GM12878 (cell line): ENCODE measurements at regions not wholly inside any gene's neighbourhood (a gene's known extent, or its start where the extent isn't known, plus 50 kb on each side); places are given as distances from the start of the nearest gene placed in this dataset.

Source experiments
- ATAC-seq: fragments of 200-7000 bp; cut with Tn5 transposase; 3 replicates; pipeline ENCODE4 v1.9.1; 2020; ENCODE audit warnings: mild to moderate bottlenecking, moderate library complexity
- BruUV-seq: library from RNA; stranded (reverse); fragments of 400-500 nt; replicated peaks from 2 replicates; lab custom pipeline; 2021; lab: Mats Ljungman, UMichigan
- CTCF ChIA-PET: fragments of 300-600 bp; sonication (Branson Sonifier 250); formaldehyde crosslinking; extraction: SDS; loops from one replicate; lab custom pipeline; 2021; ENCODE audit warnings: inconsistent platforms; lab: Yijun Ruan, JAX
- POLR2A ChIA-PET: fragments of 350-600 bp; formaldehyde crosslinking; extraction: SDS; loops from one replicate; lab custom pipeline; 2021; ENCODE audit warnings: inconsistent platforms; lab: Charles Lee
- RAD21 ChIA-PET: fragments of 300-600 bp; sonication (Branson Sonifier 250); formaldehyde crosslinking; loops from one replicate; lab custom pipeline; 2023; ENCODE audit warnings: antibody characterized with exemption; ENCODE audit not compliant: unreplicated experiment; lab: Charles Lee
- SMC1A ChIA-PET: fragments of 300-600 bp; sonication (Branson Sonifier 250); formaldehyde crosslinking; loops from one replicate; lab custom pipeline; 2023; ENCODE audit not compliant: unreplicated experiment, uncharacterized antibody; lab: Charles Lee
- DNase-seq: peaks from one replicate; pipeline ENCODE4 v3.0.0-alpha.2; 2011; ENCODE audit warnings: low read depth, low spot score
- FAIRE-seq: peaks from 3 replicates; lab custom pipeline; 2011; peaks lifted over from hg19 to GRCh38; lab: Jason Lieb, UNC
- H2AFZ ChIP-seq: 2 replicates; pipeline ENCODE4 v1.6.0; 2011; ENCODE audit warnings: low read depth, low read length, control low read depth; ENCODE audit not compliant: control insufficient read depth
- H3K27ac ChIP-seq: 2 replicates; pipeline ENCODE4 v1.5.1; 2011; ENCODE audit warnings: control low read depth; ENCODE audit not compliant: control insufficient read depth, insufficient read depth
- H3K27me3 ChIP-seq, 2 experiments: replicated peaks in 1 of 2; 2 replicates each; pipeline versions ENCODE4 v1.6.0 to v1.6.1; 2011; ENCODE audit warnings: low read length in 1 of 2; ENCODE audit not compliant: control insufficient read depth in 2 of 2, insufficient read depth in 2 of 2
- H3K36me3 ChIP-seq, 2 experiments: 2 replicates each; pipeline ENCODE4 v1.5.1; 2011; ENCODE audit warnings: low read length in 1 of 2; ENCODE audit not compliant: control insufficient read depth in 2 of 2, insufficient read depth in 2 of 2
- H3K4me1 ChIP-seq: 2 replicates; pipeline ENCODE4 v1.6.1; 2011; ENCODE audit warnings: mild to moderate bottlenecking, low read length, moderate library complexity, mixed read lengths; ENCODE audit not compliant: control insufficient read depth, insufficient read depth
- H3K4me2 ChIP-seq: 2 replicates; pipeline ENCODE4 v1.6.0; 2011; ENCODE audit warnings: control low read depth; ENCODE audit not compliant: control insufficient read depth, insufficient read depth
- H3K4me3 ChIP-seq: fragments of 200-600 bp; sonication (generic); 2 replicates; pipeline ENCODE4 v1.5.1; 2016
- H3K79me2 ChIP-seq: 2 replicates; pipeline ENCODE4 v1.6.0; 2011; ENCODE audit warnings: low read length; ENCODE audit not compliant: control insufficient read depth, insufficient read depth
- H3K9ac ChIP-seq: 2 replicates; pipeline ENCODE4 v1.8.0; 2011; ENCODE audit warnings: low read length, control low read depth, mixed read lengths; ENCODE audit not compliant: control insufficient read depth, insufficient read depth
- H3K9me3 ChIP-seq: replicated peaks from 3 replicates; pipeline ENCODE4 v1.5.1; 2011; ENCODE audit warnings: mild to moderate bottlenecking, low read length; ENCODE audit not compliant: control insufficient read depth, insufficient read depth
- H4K20me1 ChIP-seq: 2 replicates; pipeline ENCODE4 v1.6.0; 2011; ENCODE audit not compliant: control insufficient read depth, insufficient read depth
- CEBPB ChIP-seq, 2 experiments: fragments of 150-350 bp in 1 of 2; IDR thresholded peaks; 2 replicates each; pipeline ENCODE4 v1.6.1; 2012 to 2014; ENCODE audit warnings: low read depth in 2 of 2, low read length in 2 of 2, borderline replicate concordance in 1 of 2, inconsistent platforms in 1 of 2
- EP300 ChIP-seq, 2 experiments: fragments of 150-350 bp in 1 of 2; IDR thresholded peaks; 2 replicates each; pipeline ENCODE4 v1.6.1; 2011 to 2012; ENCODE audit warnings: low read depth in 2 of 2, low read length in 2 of 2, borderline replicate concordance in 1 of 2, improper control_type of control experiment in 1 of 2, inconsistent platforms in 1 of 2; ENCODE audit not compliant: control insufficient read depth in 1 of 2
- IRF5 ChIP-seq: fragments of 450-650 bp; IDR thresholded peaks from 2 replicates; pipeline ENCODE4 v1.6.1; 2017; ENCODE audit warnings: borderline replicate concordance
- PAX5 ChIP-seq: IDR thresholded peaks from 2 replicates; pipeline ENCODE4 v1.6.1; 2011; ENCODE audit warnings: low read depth, low read length, borderline replicate concordance
- POLR2AphosphoS5 ChIP-seq: IDR thresholded peaks from 2 replicates; pipeline ENCODE4 v1.6.1; 2011; ENCODE audit warnings: mild to moderate bottlenecking, low read length, inconsistent platforms
- RELA ChIP-seq: fragments of 450-650 bp; IDR thresholded peaks from 2 replicates; pipeline ENCODE4 v1.8.0; 2014; ENCODE audit warnings: borderline replicate concordance; ENCODE audit not compliant: partially characterized antibody
- SPI1 ChIP-seq: IDR thresholded peaks from 2 replicates; pipeline ENCODE4 v1.6.1; 2011; ENCODE audit warnings: low read depth, mild to moderate bottlenecking, low read length, moderate library complexity, borderline replicate concordance; ENCODE audit not compliant: insufficient read depth
- SUZ12 ChIP-seq: fragments of 200-600 bp; sonication (generic); IDR thresholded peaks from one replicate; pipeline ENCODE4 v1.6.1; 2018; ENCODE audit warnings: antibody characterized with exemption, mild to moderate bottlenecking; ENCODE audit not compliant: unreplicated experiment
- TARDBP ChIP-seq: IDR thresholded peaks from 2 replicates; pipeline ENCODE4 v1.6.1; 2016; ENCODE audit warnings: borderline replicate concordance
- WRNIP1 ChIP-seq: IDR thresholded peaks from 2 replicates; pipeline ENCODE4 v1.6.1; 2011; ENCODE audit warnings: low read depth, low read length, improper control_type of control experiment, borderline replicate concordance
- YY1 ChIP-seq: IDR thresholded peaks from 2 replicates; pipeline ENCODE4 v1.6.1; 2011; ENCODE audit warnings: low read depth, mild to moderate bottlenecking, low read length
- WGBS: methylation state at CpG from one replicate; pipeline ENCODE4 v1.1.6; 2016; ENCODE audit warnings: low lambda C conversion rate; ENCODE audit not compliant: insufficient replicate concordance, insufficient coverage; ENCODE audit errors: missing lambda C conversion rate; 5-methylcytosine and 5-hydroxymethylcytosine counted together
- in situ Hi-C: fragments of 300-500 bp; cut with MboI; formaldehyde crosslinking; loops from 9 replicates; pipeline ENCODE4 v1.14.3; 2018; ENCODE audit warnings: mixed read lengths
- intact Hi-C: fragments of 100-400 bp; cut with micrococcal nuclease; formaldehyde crosslinking; loops from one replicate; pipeline ENCODE4 v1.14.2; 2022; ENCODE audit not compliant: unreplicated experiment

- no peaks in the 10 kb centered on the region for H3K4me1 ChIP-seq
- ATAC-seq (no peak), DNase-seq (no peak), FAIRE-seq (no peak)
- no peak overlapping the region for H2AFZ ChIP-seq
- ChIA-PET POLR2A (no interaction called here), CTCF (interaction anchor here (0.6 kb wide), 1 partner anchor 119 kb away, joined by 3 read pairs; no protein-coding TSS in a partner anchor), RAD21 (no interaction called here), SMC1A (interaction anchor here (0.9 kb wide), 1 partner anchor 34 kb away, joined by 3 read pairs; no protein-coding TSS in a partner anchor)
- intact Hi-C loops = loop anchor here (10.0 kb wide), 1 partner anchor 338 kb away; no protein-coding TSS in a partner anchor
- no peak overlapping the region for H3K4me3 ChIP-seq
- H3K79me2 ChIP-seq = no peaks in the 10 kb centered on the region
- H3K27ac ChIP-seq = no peak overlapping the region
- H3K9me3 ChIP-seq = no peaks in the 10 kb centered on the region
- H3K9ac ChIP-seq = no peak overlapping the region
- no TSS peak for BruUV-seq
- no peak overlapping the region for H3K4me2 ChIP-seq
- 50% methylated on average over 2 of the region's 2 CpGs for WGBS
- no peaks in the 10 kb centered on the region for H3K36me3 ChIP-seq
- in situ Hi-C loops = no loop called here
- no peak for TF ChIP-seq SUZ12
- TF ChIP-seq WRNIP1 = no peak
- TF ChIP-seq PAX5 = no peak
- TF ChIP-seq CEBPB (IDR thresholded peaks at IDR 0.05; ENCODE audit: borderline replicate concordance in 1 of 2, low read depth in 2 of 2, low read length in 2 of 2) = no peak
- TF ChIP-seq YY1 = no peak
- no peak for TF ChIP-seq POLR2AphosphoS5
- no peak for TF ChIP-seq SPI1
- TF ChIP-seq RELA = no peak
- no peak for TF ChIP-seq TARDBP
- TF ChIP-seq EP300 (IDR thresholded peaks at IDR 0.05; ENCODE audit: borderline replicate concordance in 1 of 2, control insufficient read depth in 1 of 2, low read depth in 2 of 2, low read length in 2 of 2) = no peak
- TF ChIP-seq IRF5 = no peak
- no peaks in the 10 kb centered on the region for H4K20me1 ChIP-seq
- no peaks in the 10 kb centered on the region for H3K27me3 ChIP-seq
These were observed 125.8 kb upstream of the GAREM1 start for GRCh38 chr18:32596501-32596900.
